ENCODE measurements at regions not wholly inside any gene's neighbourhood (a gene's known extent, or its start where the extent isn't known, plus 50 kb on each side); places are given as distances from the start of the nearest gene placed in this dataset.

GRCh38 chr4:59869056-59869455, 1331.1 kb upstream of the ADGRL3 start:
- Mint-ChIP-seq H3K27ac (no peak overlapping the region), H3K4me3 (no peak overlapping the region), H3K36me3 (no peaks in the 10 kb centered on the region), H3K4me1 (no peaks in the 10 kb centered on the region), H3K9me3 (no peaks in the 10 kb centered on the region), H3K27me3 (ENCODE audit: low read depth) (no peaks in the 10 kb centered on the region)
- no peak for DNase-seq (ENCODE audit: low spot score in 2 of 2, unreplicated experiment in 2 of 2)
- no peak for TF ChIP-seq CTCF (IDR thresholded peaks at IDR 0.05; ENCODE audit: unreplicated experiment)

GRCh38 chr4:59869559-59869958, 1330.6 kb upstream of the ADGRL3 start:
- TF ChIP-seq CTCF (IDR thresholded peaks at IDR 0.05; ENCODE audit: unreplicated experiment), result no peak
- no peaks in the 10 kb centered on the region for H3K27me3 Mint-ChIP-seq (ENCODE audit: low read depth)
- H3K4me3 Mint-ChIP-seq, result no peak overlapping the region
- H3K9me3 Mint-ChIP-seq, result no peaks in the 10 kb centered on the region
- no peaks in the 10 kb centered on the region for H3K4me1 Mint-ChIP-seq
- no peak for DNase-seq (ENCODE audit: low spot score in 2 of 2, unreplicated experiment in 2 of 2)
- H3K27ac Mint-ChIP-seq, result no peak overlapping the region
- no peaks in the 10 kb centered on the region for H3K36me3 Mint-ChIP-seq

- peaks cover 8% of the 10 kb centered on the region for H3K9me3 Mint-ChIP-seq
- TF ChIP-seq CTCF (IDR thresholded peaks at IDR 0.05; ENCODE audit: unreplicated experiment), result no peak
- no peaks in the 10 kb centered on the region for H3K27me3 Mint-ChIP-seq (ENCODE audit: low read depth)
- DNase-seq (ENCODE audit: low spot score in 2 of 2, unreplicated experiment in 2 of 2), result no peak
- H3K4me3 Mint-ChIP-seq, result no peak overlapping the region
- H3K4me1 Mint-ChIP-seq, result no peaks in the 10 kb centered on the region
- H3K36me3 Mint-ChIP-seq, result no peaks in the 10 kb centered on the region
- H3K27ac Mint-ChIP-seq, result no peak overlapping the region
Observed at GRCh38 chr4:59881632-59882031, 1318.5 kb upstream of the ADGRL3 start.

- Mint-ChIP-seq H3K9me3 (peaks cover 15% of the 10 kb centered on the region), H3K4me3 (no peak overlapping the region), H3K27me3 (ENCODE audit: low read depth) (no peaks in the 10 kb centered on the region), H3K36me3 (no peaks in the 10 kb centered on the region), H3K27ac (peak overlapping the region; percentile 80), H3K4me1 (peaks cover 10% of the 10 kb centered on the region)
- DNase-seq (ENCODE audit: low spot score in 2 of 2, unreplicated experiment in 2 of 2), result no peak
- TF ChIP-seq CTCF (IDR thresholded peaks at IDR 0.05; ENCODE audit: unreplicated experiment), result no peak
Observed at GRCh38 chr4:59904331-59904730, 1295.8 kb upstream of the ADGRL3 start.

- no peak for DNase-seq (ENCODE audit: low spot score in 2 of 2, unreplicated experiment in 2 of 2)
- no peak overlapping the region for H3K27ac Mint-ChIP-seq
- H3K9me3 Mint-ChIP-seq, result no peaks in the 10 kb centered on the region
- H3K4me1 Mint-ChIP-seq, result no peaks in the 10 kb centered on the region
- no peak for TF ChIP-seq CTCF (IDR thresholded peaks at IDR 0.05; ENCODE audit: unreplicated experiment)
- H3K36me3 Mint-ChIP-seq, result no peaks in the 10 kb centered on the region
- H3K27me3 Mint-ChIP-seq (ENCODE audit: low read depth), result no peaks in the 10 kb centered on the region
- H3K4me3 Mint-ChIP-seq, result no peak overlapping the region
Observed at GRCh38 chr4:59920416-59920815, 1279.7 kb upstream of the ADGRL3 start.

- Mint-ChIP-seq H3K4me1 (no peaks in the 10 kb centered on the region), H3K27me3 (ENCODE audit: low read depth) (no peaks in the 10 kb centered on the region), H3K36me3 (peaks cover 1% of the 10 kb centered on the region), H3K9me3 (peaks cover 32% of the 10 kb centered on the region), H3K27ac (no peak overlapping the region), H3K4me3 (no peak overlapping the region)
- TF ChIP-seq CTCF (IDR thresholded peaks at IDR 0.05; ENCODE audit: unreplicated experiment), result no peak
- DNase-seq (ENCODE audit: low spot score in 2 of 2, unreplicated experiment in 2 of 2), result no peak
Observed at GRCh38 chr4:59925290-59925689, 1274.8 kb upstream of the ADGRL3 start.

Measured in mesothelial cell of epicardium (in vitro differentiated cells).